Liver (tissue), 3 donors: ENCODE measurements at regions not wholly inside any gene's neighbourhood (a gene's known extent, or its start where the extent isn't known, plus 50 kb on each side); places are given as distances from the start of the nearest gene placed in this dataset.

ENCODE experiments used
- CTCF ChIP-seq: fragments of 150-350 bp; IDR thresholded peaks from 2 replicates; pipeline ENCODE4 v1.5.1; 2017; ENCODE audit warnings: improper control_type of control experiment, low read depth, low read length; ENCODE audit not compliant: missing input control
- JUND ChIP-seq, 2 donors: IDR thresholded peaks; 2 replicates each; pipeline ENCODE4 v1.6.1; 2016; ENCODE audit warnings: antibody characterized with exemption in 2 of 2
- donor health status: healthy.
- donor health status: healthy.

GRCh38 chr2:149741646-149742045 lies 154.1 kb upstream of the MMADHC start:
- TF ChIP-seq CTCF (no peak), JUND (IDR thresholded peaks at IDR 0.05) (no peak)
